Sigmoid colon (tissue), 3 donors: ENCODE measurements at regions not wholly inside any gene's neighbourhood (a gene's known extent, or its start where the extent isn't known, plus 50 kb on each side); places are given as distances from the start of the nearest gene placed in this dataset.

Experiments
- CTCF ChIP-seq, 4 experiments: fragments of 450-650 bp in 3 of 4; fragments of 200-600 bp in 1 of 4; IDR thresholded peaks; one replicate each; pipeline ENCODE4 v1.5.1; 2016 to 2019; ENCODE audit warnings: antibody characterized with exemption in 4 of 4, mild to moderate bottlenecking in 3 of 4, moderate library complexity in 2 of 4
- POLR2A ChIP-seq, 2 donors: fragments of 450-650 bp; IDR thresholded peaks; one replicate each; pipeline ENCODE4 v1.6.1; 2016; ENCODE audit warnings: antibody characterized with exemption in 2 of 2, mild to moderate bottlenecking in 2 of 2, moderate library complexity in 2 of 2

GRCh38 chr17:52606098-52606497, 447.6 kb upstream of the CA10 start:
- TF ChIP-seq CTCF (IDR thresholded peaks at IDR 0.05) (no peak), POLR2A (IDR thresholded peaks at IDR 0.05) (no peak)
